Spleen (tissue), 7 donors: ENCODE measurements at regions not wholly inside any gene's neighbourhood (a gene's known extent, or its start where the extent isn't known, plus 50 kb on each side); places are given as distances from the start of the nearest gene placed in this dataset.

Source experiments
- POLR2A ChIP-seq, 3 donors: fragments of 450-650 bp; IDR thresholded peaks; one replicate each; pipeline ENCODE4 v1.5.1; 2017; ENCODE audit warnings: antibody characterized with exemption in 3 of 3, mild to moderate bottlenecking in 1 of 3
- TF ChIP-seq, protein P1 (sequence below), 11 experiments: fragments of 200-600 bp in 7 of 11; fragments of 450-650 bp in 4 of 11; sonication (generic) in 4 of 11; IDR thresholded peaks in 8 of 11; conservative IDR thresholded peaks in 3 of 11; 1 replicate in 7 of 11; 2 replicates in 4 of 11; pipeline versions ENCODE4 v1.4.0 to v1.8.0; 2016 to 2021; ENCODE audit warnings: antibody characterized with exemption in 11 of 11, inconsistent platforms in 4 of 11, mild to moderate bottlenecking in 1 of 11
- donor health status: DM: no; HTN: no; CAD: no; lungs with moderate emphysema.
- donor health status: DM: no; HTN: no; CAD: no.
- donor health status: DM: no; HTN: no; CAD: no.

DNA sequence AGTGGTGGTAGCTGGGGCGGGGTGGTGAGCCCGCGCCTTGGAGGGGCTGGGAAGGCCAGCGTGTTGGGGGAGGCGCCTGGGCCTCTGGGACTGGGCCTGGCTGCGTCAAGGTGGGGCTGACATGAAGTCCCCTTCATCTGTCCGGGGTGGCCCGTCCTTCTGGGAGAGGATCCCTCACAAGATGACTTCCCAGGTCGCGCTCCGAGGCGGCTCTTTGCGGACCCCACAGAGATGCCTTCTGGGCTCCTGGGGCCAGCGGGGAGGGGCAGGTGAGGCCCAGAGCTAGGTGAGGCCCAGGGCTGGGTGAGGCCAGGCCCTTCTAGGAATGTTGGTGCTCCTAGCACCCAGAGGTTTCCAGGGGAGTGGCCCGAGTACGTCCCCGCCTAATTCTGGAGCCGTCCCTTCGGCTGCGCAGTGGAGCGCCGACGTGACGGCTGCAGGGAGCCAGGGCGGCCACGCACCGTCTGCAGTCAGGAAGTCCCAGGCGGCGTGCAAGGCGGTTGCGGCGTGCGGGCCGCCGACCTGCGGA, 58.2 kb upstream of the NUPR2 start:
- no peak for TF ChIP-seq POLR2A (IDR thresholded peaks at IDR 0.05)
- TF ChIP-seq, protein P1, sequence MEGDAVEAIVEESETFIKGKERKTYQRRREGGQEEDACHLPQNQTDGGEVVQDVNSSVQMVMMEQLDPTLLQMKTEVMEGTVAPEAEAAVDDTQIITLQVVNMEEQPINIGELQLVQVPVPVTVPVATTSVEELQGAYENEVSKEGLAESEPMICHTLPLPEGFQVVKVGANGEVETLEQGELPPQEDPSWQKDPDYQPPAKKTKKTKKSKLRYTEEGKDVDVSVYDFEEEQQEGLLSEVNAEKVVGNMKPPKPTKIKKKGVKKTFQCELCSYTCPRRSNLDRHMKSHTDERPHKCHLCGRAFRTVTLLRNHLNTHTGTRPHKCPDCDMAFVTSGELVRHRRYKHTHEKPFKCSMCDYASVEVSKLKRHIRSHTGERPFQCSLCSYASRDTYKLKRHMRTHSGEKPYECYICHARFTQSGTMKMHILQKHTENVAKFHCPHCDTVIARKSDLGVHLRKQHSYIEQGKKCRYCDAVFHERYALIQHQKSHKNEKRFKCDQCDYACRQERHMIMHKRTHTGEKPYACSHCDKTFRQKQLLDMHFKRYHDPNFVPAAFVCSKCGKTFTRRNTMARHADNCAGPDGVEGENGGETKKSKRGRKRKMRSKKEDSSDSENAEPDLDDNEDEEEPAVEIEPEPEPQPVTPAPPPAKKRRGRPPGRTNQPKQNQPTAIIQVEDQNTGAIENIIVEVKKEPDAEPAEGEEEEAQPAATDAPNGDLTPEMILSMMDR (IDR thresholded peaks at IDR 0.05 in 8 of 11, conservative IDR thresholded peaks at IDR 0.05 in 3 of 11), result no peak
